WI38 (cell line): ENCODE measurements at regions not wholly inside any gene's neighbourhood (a gene's known extent, or its start where the extent isn't known, plus 50 kb on each side); places are given as distances from the start of the nearest gene placed in this dataset.

ENCODE experiments used
- H3K4me3 ChIP-seq: 2 replicates; pipeline ENCODE4 v1.5.1; 2011; ENCODE audit warnings: low read depth, mild to moderate bottlenecking, control low read depth, low read length
- TF ChIP-seq, protein P1 (sequence below): IDR thresholded peaks from 2 replicates; pipeline ENCODE4 v1.5.1; 2012; ENCODE audit warnings: low read depth, mild to moderate bottlenecking, control low read depth, low read length

- no peak overlapping the region for H3K4me3 ChIP-seq
- TF ChIP-seq, protein P1, sequence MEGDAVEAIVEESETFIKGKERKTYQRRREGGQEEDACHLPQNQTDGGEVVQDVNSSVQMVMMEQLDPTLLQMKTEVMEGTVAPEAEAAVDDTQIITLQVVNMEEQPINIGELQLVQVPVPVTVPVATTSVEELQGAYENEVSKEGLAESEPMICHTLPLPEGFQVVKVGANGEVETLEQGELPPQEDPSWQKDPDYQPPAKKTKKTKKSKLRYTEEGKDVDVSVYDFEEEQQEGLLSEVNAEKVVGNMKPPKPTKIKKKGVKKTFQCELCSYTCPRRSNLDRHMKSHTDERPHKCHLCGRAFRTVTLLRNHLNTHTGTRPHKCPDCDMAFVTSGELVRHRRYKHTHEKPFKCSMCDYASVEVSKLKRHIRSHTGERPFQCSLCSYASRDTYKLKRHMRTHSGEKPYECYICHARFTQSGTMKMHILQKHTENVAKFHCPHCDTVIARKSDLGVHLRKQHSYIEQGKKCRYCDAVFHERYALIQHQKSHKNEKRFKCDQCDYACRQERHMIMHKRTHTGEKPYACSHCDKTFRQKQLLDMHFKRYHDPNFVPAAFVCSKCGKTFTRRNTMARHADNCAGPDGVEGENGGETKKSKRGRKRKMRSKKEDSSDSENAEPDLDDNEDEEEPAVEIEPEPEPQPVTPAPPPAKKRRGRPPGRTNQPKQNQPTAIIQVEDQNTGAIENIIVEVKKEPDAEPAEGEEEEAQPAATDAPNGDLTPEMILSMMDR = no peak
Measured at GRCh38 chr10:8325024-8325980, 270.8 kb downstream of the GATA3 start.

DNA sequence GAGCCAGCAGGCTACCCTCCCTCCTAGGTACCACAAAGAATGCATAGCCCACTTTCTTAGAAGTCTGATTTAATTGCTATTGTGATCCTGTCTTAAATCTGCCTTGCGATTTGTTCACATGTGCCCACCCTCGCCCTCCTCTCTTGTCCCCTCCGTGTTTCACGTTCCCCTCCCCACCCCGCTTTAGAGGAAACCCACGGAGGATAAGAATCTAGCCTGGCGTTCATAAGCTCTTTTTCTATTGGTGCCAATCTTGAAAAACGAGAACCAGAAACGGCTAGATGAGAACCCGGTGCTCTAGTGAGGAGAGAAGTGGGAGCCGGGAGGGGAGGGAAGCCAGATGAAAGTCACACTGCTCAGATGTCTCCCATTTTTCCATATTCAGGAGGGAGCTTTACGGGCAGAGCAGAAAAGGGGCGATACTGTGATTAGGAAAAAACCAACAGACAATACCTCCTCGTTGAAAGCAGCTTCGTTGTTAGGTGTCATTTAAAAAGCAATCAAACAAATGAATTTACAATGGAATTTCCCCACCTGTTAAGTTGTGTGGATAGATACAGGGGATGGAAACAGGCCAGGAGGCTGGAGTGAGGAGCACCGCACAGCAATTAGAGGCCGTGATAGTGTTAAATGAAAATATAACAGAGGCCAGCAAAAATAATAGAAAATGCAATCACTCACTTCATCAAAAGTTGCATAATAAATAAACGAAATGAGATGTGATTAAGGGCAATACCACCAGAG is 272.1 kb downstream of the GATA3 start:
- TF ChIP-seq, protein P1 = no peak
- no peak overlapping the region for H3K4me3 ChIP-seq

DNA sequence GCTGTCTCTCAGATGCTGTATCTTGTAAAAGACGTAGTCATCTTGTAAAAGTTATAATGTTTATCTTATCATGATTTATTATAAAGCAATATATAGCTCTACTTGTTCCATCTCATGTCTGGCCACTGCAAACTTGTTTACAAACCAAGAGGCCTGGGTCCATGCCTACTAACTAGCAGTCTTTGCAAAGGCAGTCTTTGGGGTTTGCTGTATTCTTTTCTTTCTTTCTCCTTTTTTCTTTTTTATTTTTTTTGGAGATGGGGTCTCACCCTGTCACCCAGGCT is 272.6 kb downstream of the GATA3 start:
- no peak overlapping the region for H3K4me3 ChIP-seq
- TF ChIP-seq, protein P1 = no peak

- no peak overlapping the region for H3K4me3 ChIP-seq
- TF ChIP-seq, protein P1 = no peak
Measured at GRCh38 chr10:8331387-8331786, 276.9 kb downstream of the GATA3 start.

GRCh38 chr10:8331896-8332729 is 277.6 kb downstream of the GATA3 start:
- TF ChIP-seq, protein P1 = no peak
- peak overlapping the region; percentile 37 for H3K4me3 ChIP-seq

GRCh38 chr10:8332730-8333111 is 278.2 kb downstream of the GATA3 start:
- H3K4me3 ChIP-seq = peak overlapping the region; percentile 37; the same call in 1 of the 2 replicates
- TF ChIP-seq, protein P1 = no peak
